Nephron progenitor cell (in vitro differentiated cells): ENCODE measurements at regions not wholly inside any gene's neighbourhood (a gene's known extent, or its start where the extent isn't known, plus 50 kb on each side); places are given as distances from the start of the nearest gene placed in this dataset.
A peak's percentile ranks its signal among the peaks of the same experiment; 100 is the strongest.

Experiments used
- DNase-seq: peaks from one replicate; pipeline ENCODE4 v3.0.0; 2021
- H3K27ac Mint-ChIP-seq: 2 replicates; pipeline ENCODE4 v1.8.0; 2021; ENCODE audit warnings: mild to moderate bottlenecking, moderate library complexity, mixed read lengths
- H3K27me3 Mint-ChIP-seq: 2 replicates; pipeline ENCODE4 v1.8.0; 2021; ENCODE audit warnings: mild to moderate bottlenecking, low read depth, mixed read lengths; ENCODE audit not compliant: poor library complexity
- H3K36me3 Mint-ChIP-seq: 2 replicates; pipeline ENCODE4 v1.8.0; 2021; ENCODE audit warnings: low read depth, mixed read lengths
- H3K4me1 Mint-ChIP-seq: 2 replicates; pipeline ENCODE4 v1.8.0; 2021; ENCODE audit warnings: mixed read lengths
- H3K4me3 Mint-ChIP-seq: 2 replicates; pipeline ENCODE4 v1.8.0; 2021; ENCODE audit warnings: mild to moderate bottlenecking, moderate library complexity, mixed read lengths
- H3K9me3 Mint-ChIP-seq: 2 replicates; pipeline ENCODE4 v1.8.0; 2021; ENCODE audit warnings: mild to moderate bottlenecking, moderate library complexity, mixed read lengths
- CTCF ChIP-seq: fragments of 200-600 bp; sonication (generic); IDR thresholded peaks from 2 replicates; pipeline ENCODE4 v1.5.0; 2021; ENCODE audit warnings: antibody characterized with exemption

- H3K9me3 Mint-ChIP-seq = no peaks in the 10 kb centered on the region
- no peak overlapping the region for H3K4me3 Mint-ChIP-seq
- TF ChIP-seq CTCF = no peak
- no peak for DNase-seq
- no peak overlapping the region for H3K27ac Mint-ChIP-seq
- H3K36me3 Mint-ChIP-seq = no peaks in the 10 kb centered on the region
- no peaks in the 10 kb centered on the region for H3K4me1 Mint-ChIP-seq
- H3K27me3 Mint-ChIP-seq = no peaks in the 10 kb centered on the region
Observed at GRCh38 chr1:238135708-238136664, 245.3 kb upstream of the ZP4 start.

GRCh38 chr1:238129677-238130076 lies 239.0 kb upstream of the ZP4 start:
- H3K27ac Mint-ChIP-seq = peak overlapping the region; percentile 80
- no peaks in the 10 kb centered on the region for H3K27me3 Mint-ChIP-seq

GRCh38 chr1:238123201-238123600 lies 232.5 kb upstream of the ZP4 start:
- Mint-ChIP-seq H3K9me3 (no peaks in the 10 kb centered on the region), H3K4me3 (no peak overlapping the region), H3K36me3 (no peaks in the 10 kb centered on the region), H3K27ac (no peak overlapping the region), H3K27me3 (peaks cover 7% of the 10 kb centered on the region), H3K4me1 (no peaks in the 10 kb centered on the region)
- no peak for DNase-seq
- TF ChIP-seq CTCF = no peak

More at GRCh38 chr1:238129677-238130076, 239.0 kb upstream of the ZP4 start:
- no peaks in the 10 kb centered on the region for H3K36me3 Mint-ChIP-seq
- H3K4me1 Mint-ChIP-seq = no peaks in the 10 kb centered on the region
- no peak for TF ChIP-seq CTCF
- H3K4me3 Mint-ChIP-seq = no peak overlapping the region
- DNase-seq = no peak
- no peaks in the 10 kb centered on the region for H3K9me3 Mint-ChIP-seq

- TF ChIP-seq CTCF = no peak
- Mint-ChIP-seq H3K9me3 (no peaks in the 10 kb centered on the region), H3K4me1 (no peaks in the 10 kb centered on the region), H3K27me3 (peaks cover 10% of the 10 kb centered on the region), H3K36me3 (no peaks in the 10 kb centered on the region), H3K4me3 (no peak overlapping the region), H3K27ac (no peak overlapping the region)
- DNase-seq = no peak
Observed at GRCh38 chr1:238119861-238120260, 229.1 kb upstream of the ZP4 start.

- Mint-ChIP-seq H3K4me1 (no peaks in the 10 kb centered on the region), H3K27me3 (peaks cover 10% of the 10 kb centered on the region), H3K36me3 (no peaks in the 10 kb centered on the region), H3K27ac (no peak overlapping the region), H3K4me3 (no peak overlapping the region), H3K9me3 (no peaks in the 10 kb centered on the region)
- DNase-seq = no peak
- TF ChIP-seq CTCF = no peak
Observed at GRCh38 chr1:238119060-238119459, 228.3 kb upstream of the ZP4 start.

- Mint-ChIP-seq H3K4me1 (no peaks in the 10 kb centered on the region), H3K27ac (no peak overlapping the region), H3K36me3 (no peaks in the 10 kb centered on the region), H3K4me3 (no peak overlapping the region), H3K27me3 (peaks cover 10% of the 10 kb centered on the region), H3K9me3 (no peaks in the 10 kb centered on the region)
- TF ChIP-seq CTCF = no peak
- no peak for DNase-seq
Observed at GRCh38 chr1:238115852-238116251, 225.1 kb upstream of the ZP4 start.
